H1 (cell line): ENCODE measurements at regions not wholly inside any gene's neighbourhood (a gene's known extent, or its start where the extent isn't known, plus 50 kb on each side); places are given as distances from the start of the nearest gene placed in this dataset.

Experiments used
- CHD1 ChIP-seq: IDR thresholded peaks from 2 replicates; pipeline ENCODE4 v1.6.1; 2012; ENCODE audit warnings: low read depth, low read length, improper control_type of control experiment
- CTBP2 ChIP-seq: IDR thresholded peaks from 2 replicates; pipeline ENCODE4 v1.7.0; 2011; ENCODE audit warnings: borderline replicate concordance, mild to moderate bottlenecking, moderate library complexity, mixed read lengths, low read length; ENCODE audit not compliant: insufficient read depth, insufficient read length
- GABPA ChIP-seq: IDR thresholded peaks from 2 replicates; pipeline ENCODE4 v1.6.1; 2011; ENCODE audit warnings: mild to moderate bottlenecking, low read length, moderate library complexity, borderline replicate concordance; ENCODE audit not compliant: insufficient read depth
- ZNF274 ChIP-seq: IDR thresholded peaks from 2 replicates; pipeline ENCODE4 v1.7.0; 2012; ENCODE audit warnings: low read length, borderline replicate concordance; ENCODE audit errors: extremely low read depth
- TF ChIP-seq, protein P1 (sequence below), 3 experiments: IDR thresholded peaks; 1 replicate in 2 of 3; 2 replicates in 1 of 3; pipeline versions ENCODE4 v1.5.1 to v1.6.1; 2011; ENCODE audit warnings: low read length in 3 of 3, mild to moderate bottlenecking in 3 of 3, inconsistent platforms in 2 of 3, low read depth in 1 of 3, moderate library complexity in 1 of 3; ENCODE audit not compliant: insufficient read depth in 1 of 3; ENCODE audit errors: control extremely low read depth in 1 of 3

DNA sequence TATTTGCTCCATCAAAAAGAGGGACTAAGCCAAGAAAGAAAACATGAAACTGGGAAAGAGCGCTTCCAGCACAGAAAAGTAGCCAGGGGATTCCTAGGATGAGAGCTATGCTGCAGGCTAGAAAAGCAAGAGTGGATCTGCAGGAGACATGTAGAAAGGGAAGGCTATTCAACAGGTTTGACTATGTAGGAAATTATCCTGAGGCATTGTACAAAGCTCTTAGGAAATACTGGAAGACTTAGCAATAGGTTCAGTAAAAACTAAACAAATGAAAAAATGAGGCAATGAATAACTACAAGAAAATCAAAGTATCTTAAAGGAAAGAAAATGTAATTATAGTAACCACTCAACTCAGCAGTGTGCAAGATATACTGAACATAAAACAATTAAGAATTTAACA is 178.7 kb upstream of the FOXN2 start (continued):
- TF ChIP-seq, protein P1, sequence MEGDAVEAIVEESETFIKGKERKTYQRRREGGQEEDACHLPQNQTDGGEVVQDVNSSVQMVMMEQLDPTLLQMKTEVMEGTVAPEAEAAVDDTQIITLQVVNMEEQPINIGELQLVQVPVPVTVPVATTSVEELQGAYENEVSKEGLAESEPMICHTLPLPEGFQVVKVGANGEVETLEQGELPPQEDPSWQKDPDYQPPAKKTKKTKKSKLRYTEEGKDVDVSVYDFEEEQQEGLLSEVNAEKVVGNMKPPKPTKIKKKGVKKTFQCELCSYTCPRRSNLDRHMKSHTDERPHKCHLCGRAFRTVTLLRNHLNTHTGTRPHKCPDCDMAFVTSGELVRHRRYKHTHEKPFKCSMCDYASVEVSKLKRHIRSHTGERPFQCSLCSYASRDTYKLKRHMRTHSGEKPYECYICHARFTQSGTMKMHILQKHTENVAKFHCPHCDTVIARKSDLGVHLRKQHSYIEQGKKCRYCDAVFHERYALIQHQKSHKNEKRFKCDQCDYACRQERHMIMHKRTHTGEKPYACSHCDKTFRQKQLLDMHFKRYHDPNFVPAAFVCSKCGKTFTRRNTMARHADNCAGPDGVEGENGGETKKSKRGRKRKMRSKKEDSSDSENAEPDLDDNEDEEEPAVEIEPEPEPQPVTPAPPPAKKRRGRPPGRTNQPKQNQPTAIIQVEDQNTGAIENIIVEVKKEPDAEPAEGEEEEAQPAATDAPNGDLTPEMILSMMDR (IDR thresholded peaks at IDR 0.05; ENCODE audit: control extremely low read depth in 1 of 3, insufficient read depth in 1 of 3, low read depth in 1 of 3, low read length in 3 of 3) = no peak
- no peak for TF ChIP-seq ZNF274
- no peak for TF ChIP-seq GABPA
- no peak for TF ChIP-seq CTBP2
- no peak for TF ChIP-seq CHD1
